GM23338 (cell line): ENCODE measurements at regions not wholly inside any gene's neighbourhood (a gene's known extent, or its start where the extent isn't known, plus 50 kb on each side); places are given as distances from the start of the nearest gene placed in this dataset.

ENCODE experiments used
- ATAC-seq: fragments of 200-7000 bp; cut with Tn5 transposase; 3 replicates; pipeline ENCODE4 v1.9.1; 2020
- DNase-seq: peaks from one replicate; pipeline ENCODE4 v3.0.0-alpha.2; 2015; ENCODE audit warnings: low spot score
- H2AFZ ChIP-seq: fragments of 200-600 bp; sonication (generic); 2 replicates; pipeline ENCODE4 v1.8.0; 2016; ENCODE audit warnings: antibody characterized with exemption, mild to moderate bottlenecking, moderate library complexity
- H3F3A ChIP-seq: fragments of 200-600 bp; sonication (generic); replicated peaks from 2 replicates; pipeline ENCODE4 v1.8.0; 2017; ENCODE audit warnings: antibody characterized with exemption, mixed run types, low read depth
- H3K27ac ChIP-seq: fragments of 200-600 bp; sonication (generic); 2 replicates; pipeline ENCODE4 v1.6.1; 2016; ENCODE audit warnings: low read depth
- H3K27me3 ChIP-seq: fragments of 200-600 bp; sonication (generic); 2 replicates; pipeline ENCODE4 v1.8.0; 2016; ENCODE audit warnings: mild to moderate bottlenecking, mixed run types, moderate library complexity; ENCODE audit not compliant: insufficient read depth
- H3K36me3 ChIP-seq: fragments of 200-600 bp; sonication (generic); 2 replicates; pipeline ENCODE4 v1.8.0; 2016; ENCODE audit warnings: mild to moderate bottlenecking; ENCODE audit not compliant: insufficient read depth
- H3K4me1 ChIP-seq: fragments of 200-600 bp; sonication (generic); 2 replicates; pipeline ENCODE4 v1.8.0; 2016; ENCODE audit warnings: mild to moderate bottlenecking, moderate library complexity; ENCODE audit not compliant: insufficient read depth
- H3K4me2 ChIP-seq: fragments of 200-600 bp; sonication (generic); 2 replicates; pipeline ENCODE4 v1.7.1; 2017; ENCODE audit warnings: mixed run types
- H3K4me3 ChIP-seq: fragments of 200-600 bp; sonication (generic); 2 replicates; pipeline ENCODE4 v1.6.1; 2016; ENCODE audit warnings: mixed run types
- H3K79me2 ChIP-seq: fragments of 200-600 bp; sonication (generic); replicated peaks from 2 replicates; pipeline ENCODE4 v1.8.0; 2017; ENCODE audit warnings: mild to moderate bottlenecking; ENCODE audit not compliant: insufficient read depth
- H3K9me2 ChIP-seq: fragments of 200-600 bp; sonication (generic); 2 replicates; pipeline ENCODE4 v1.8.0; 2017; ENCODE audit not compliant: insufficient read depth
- H4K20me1 ChIP-seq: fragments of 200-600 bp; sonication (generic); replicated peaks from 2 replicates; pipeline ENCODE4 v1.8.0; 2017; ENCODE audit warnings: mild to moderate bottlenecking; ENCODE audit not compliant: insufficient read depth
- H3K27ac Mint-ChIP-seq: 2 replicates; pipeline ENCODE4 v1.8.0; 2020; ENCODE audit warnings: inconsistent platforms, mild to moderate bottlenecking, moderate library complexity, mixed read lengths
- H3K27me3 Mint-ChIP-seq: 3 replicates; pipeline ENCODE4 v1.8.0; 2022; ENCODE audit warnings: low read depth, mild to moderate bottlenecking, moderate library complexity, mixed read lengths, inconsistent platforms; ENCODE audit not compliant: insufficient read depth, poor library complexity
- H3K36me3 Mint-ChIP-seq: 3 replicates; pipeline ENCODE4 v1.8.0; 2021; ENCODE audit warnings: low read depth, mild to moderate bottlenecking, inconsistent platforms, moderate library complexity, mixed read lengths
- H3K4me1 Mint-ChIP-seq: 3 replicates; pipeline ENCODE4 v1.8.0; 2020; ENCODE audit warnings: mild to moderate bottlenecking, inconsistent platforms, mixed read lengths
- H3K4me3 Mint-ChIP-seq: 3 replicates; pipeline ENCODE4 v1.8.0; 2021; ENCODE audit warnings: moderate library complexity, mild to moderate bottlenecking, inconsistent platforms, mixed read lengths
- H3K9me3 Mint-ChIP-seq: 3 replicates; pipeline ENCODE4 v1.8.0; 2020; ENCODE audit warnings: moderate library complexity, mild to moderate bottlenecking, inconsistent platforms, mixed read lengths
- CREB1 ChIP-seq: fragments of 250-450 bp; sonication (Bioruptor Pico); IDR thresholded peaks from 2 replicates; pipeline ENCODE4 v1.5.0; 2020; ENCODE audit warnings: low read depth, mild to moderate bottlenecking, moderate library complexity
- EZH2 ChIP-seq: fragments of 200-600 bp; sonication (generic); IDR thresholded peaks from one replicate; pipeline ENCODE4 v1.8.0; 2017; ENCODE audit warnings: antibody characterized with exemption, mild to moderate bottlenecking, low read depth; ENCODE audit not compliant: unreplicated experiment
- EZH2phosphoT487 ChIP-seq: fragments of 200-600 bp; sonication (generic); IDR thresholded peaks from one replicate; pipeline ENCODE4 v1.8.1; 2018; ENCODE audit warnings: antibody characterized with exemption; ENCODE audit not compliant: unreplicated experiment
- JUNB ChIP-seq: IDR thresholded peaks from one replicate; pipeline ENCODE4 v1.6.1; 2016; ENCODE audit warnings: antibody characterized with exemption; ENCODE audit not compliant: unreplicated experiment
- POLR2AphosphoS5 ChIP-seq: IDR thresholded peaks from 2 replicates; pipeline ENCODE4 v1.6.1; 2016; ENCODE audit warnings: antibody characterized with exemption, low read depth
- ZNF114 ChIP-seq: fragments of 250-450 bp; sonication (Bioruptor Pico); IDR thresholded peaks from 2 replicates; pipeline ENCODE4 v1.5.0; 2020; ENCODE audit warnings: mild to moderate bottlenecking, moderate library complexity
- ZNF331 ChIP-seq: fragments of 250-450 bp; sonication (Bioruptor Pico); IDR thresholded peaks from 2 replicates; pipeline ENCODE4 v1.5.0; 2020; ENCODE audit warnings: low read depth, mild to moderate bottlenecking, moderate library complexity
- TF ChIP-seq, protein P1 (sequence below): IDR thresholded peaks from 2 replicates; pipeline ENCODE4 v1.6.1; 2016; ENCODE audit warnings: antibody characterized with exemption
- TF ChIP-seq, protein P2 (sequence below): IDR thresholded peaks from one replicate; pipeline ENCODE4 v1.6.1; 2018; ENCODE audit warnings: antibody characterized with exemption; ENCODE audit not compliant: unreplicated experiment
- TF ChIP-seq, protein P3 (sequence below), 2 experiments: fragments of 200-600 bp in 1 of 2; sonication (generic) in 1 of 2; conservative IDR thresholded peaks; 2 replicates each; pipeline versions ENCODE4 v1.5.1 to v1.6.1; 2016 to 2017; ENCODE audit warnings: antibody characterized with exemption in 2 of 2, low read depth in 2 of 2, mild to moderate bottlenecking in 2 of 2, moderate library complexity in 1 of 2
- TF ChIP-seq, protein P4 (sequence below): fragments of 250-450 bp; sonication (Bioruptor Pico); IDR thresholded peaks from 2 replicates; pipeline ENCODE4 v1.5.0; 2020; ENCODE audit warnings: mild to moderate bottlenecking, moderate library complexity

DNA sequence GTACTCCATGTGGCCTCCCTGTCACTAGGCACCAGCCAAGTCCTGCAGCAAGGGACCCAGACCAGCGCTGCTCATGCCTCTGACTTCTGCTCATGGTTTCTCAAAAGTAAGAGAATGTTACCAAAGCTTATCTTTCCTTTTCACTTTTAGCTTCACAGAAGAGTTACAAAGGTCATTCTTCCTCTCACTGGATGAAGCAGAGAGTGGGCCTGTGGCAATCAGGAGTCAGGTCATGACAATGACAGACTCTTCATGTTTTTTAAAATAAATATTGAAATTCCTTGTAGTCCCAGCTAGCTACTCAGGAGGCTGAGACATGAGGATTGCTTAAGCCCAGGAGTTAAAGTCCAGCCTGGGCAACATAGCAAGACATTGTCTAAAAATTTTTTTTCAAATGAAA is 126.1 kb downstream of the OSR1 start (continued):
- no peak for TF ChIP-seq CREB1 (CRISPR knock-in tag)
- TF ChIP-seq, protein P1, sequence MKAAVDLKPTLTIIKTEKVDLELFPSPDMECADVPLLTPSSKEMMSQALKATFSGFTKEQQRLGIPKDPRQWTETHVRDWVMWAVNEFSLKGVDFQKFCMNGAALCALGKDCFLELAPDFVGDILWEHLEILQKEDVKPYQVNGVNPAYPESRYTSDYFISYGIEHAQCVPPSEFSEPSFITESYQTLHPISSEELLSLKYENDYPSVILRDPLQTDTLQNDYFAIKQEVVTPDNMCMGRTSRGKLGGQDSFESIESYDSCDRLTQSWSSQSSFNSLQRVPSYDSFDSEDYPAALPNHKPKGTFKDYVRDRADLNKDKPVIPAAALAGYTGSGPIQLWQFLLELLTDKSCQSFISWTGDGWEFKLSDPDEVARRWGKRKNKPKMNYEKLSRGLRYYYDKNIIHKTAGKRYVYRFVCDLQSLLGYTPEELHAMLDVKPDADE, result no peak
- TF ChIP-seq ZNF331 (CRISPR knock-in tag), result no peak
- no peak for TF ChIP-seq ZNF114 (CRISPR knock-in tag)

DNA sequence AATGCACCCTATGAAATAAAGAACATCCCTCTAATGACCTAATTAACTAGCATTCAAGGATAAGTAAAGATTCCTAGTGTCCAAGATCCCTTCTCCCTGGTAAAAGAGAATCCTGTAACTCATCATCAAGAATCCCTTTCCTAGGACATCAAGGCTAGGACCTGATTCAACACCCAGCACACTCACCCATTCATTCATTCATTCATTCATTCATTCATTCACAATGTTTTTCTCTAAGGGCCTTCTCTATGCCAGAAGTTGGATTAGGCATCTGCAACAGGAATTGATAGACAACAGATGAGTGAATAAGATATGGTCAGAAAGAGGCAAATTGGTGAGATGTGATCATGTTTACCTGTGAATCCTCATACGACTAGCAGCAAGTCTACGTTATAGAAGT is 126.8 kb downstream of the OSR1 start:
- no peaks in the 10 kb centered on the region for H3K36me3 Mint-ChIP-seq
- H3K4me1 Mint-ChIP-seq, result peaks cover 24% of the 10 kb centered on the region
- H3K27me3 Mint-ChIP-seq, result peaks cover 1% of the 10 kb centered on the region
- no peak for ATAC-seq
- Histone ChIP-seq H3K9me2 (no peaks in the 10 kb centered on the region; the same call in 1 of the 2 replicates), H3K4me1 (peaks cover 22% of the 10 kb centered on the region), H3K36me3 (no peaks in the 10 kb centered on the region; the same call in 1 of the 2 replicates), H3K27ac (no peak overlapping the region), H2AFZ (no peak overlapping the region), H3F3A (no peaks in the 10 kb centered on the region), H3K4me3 (no peak overlapping the region), H3K79me2 (no peaks in the 10 kb centered on the region), H3K27me3 (no peaks in the 10 kb centered on the region), H3K4me2 (no peak overlapping the region), H4K20me1 (no peaks in the 10 kb centered on the region)
- no peak for DNase-seq
- H3K27ac Mint-ChIP-seq, result no peak overlapping the region
- no peaks in the 10 kb centered on the region for H3K9me3 Mint-ChIP-seq
- H3K4me3 Mint-ChIP-seq, result no peak overlapping the region
- TF ChIP-seq POLR2AphosphoS5, result no peak
- no peak for TF ChIP-seq JUNB
- TF ChIP-seq, protein P2, sequence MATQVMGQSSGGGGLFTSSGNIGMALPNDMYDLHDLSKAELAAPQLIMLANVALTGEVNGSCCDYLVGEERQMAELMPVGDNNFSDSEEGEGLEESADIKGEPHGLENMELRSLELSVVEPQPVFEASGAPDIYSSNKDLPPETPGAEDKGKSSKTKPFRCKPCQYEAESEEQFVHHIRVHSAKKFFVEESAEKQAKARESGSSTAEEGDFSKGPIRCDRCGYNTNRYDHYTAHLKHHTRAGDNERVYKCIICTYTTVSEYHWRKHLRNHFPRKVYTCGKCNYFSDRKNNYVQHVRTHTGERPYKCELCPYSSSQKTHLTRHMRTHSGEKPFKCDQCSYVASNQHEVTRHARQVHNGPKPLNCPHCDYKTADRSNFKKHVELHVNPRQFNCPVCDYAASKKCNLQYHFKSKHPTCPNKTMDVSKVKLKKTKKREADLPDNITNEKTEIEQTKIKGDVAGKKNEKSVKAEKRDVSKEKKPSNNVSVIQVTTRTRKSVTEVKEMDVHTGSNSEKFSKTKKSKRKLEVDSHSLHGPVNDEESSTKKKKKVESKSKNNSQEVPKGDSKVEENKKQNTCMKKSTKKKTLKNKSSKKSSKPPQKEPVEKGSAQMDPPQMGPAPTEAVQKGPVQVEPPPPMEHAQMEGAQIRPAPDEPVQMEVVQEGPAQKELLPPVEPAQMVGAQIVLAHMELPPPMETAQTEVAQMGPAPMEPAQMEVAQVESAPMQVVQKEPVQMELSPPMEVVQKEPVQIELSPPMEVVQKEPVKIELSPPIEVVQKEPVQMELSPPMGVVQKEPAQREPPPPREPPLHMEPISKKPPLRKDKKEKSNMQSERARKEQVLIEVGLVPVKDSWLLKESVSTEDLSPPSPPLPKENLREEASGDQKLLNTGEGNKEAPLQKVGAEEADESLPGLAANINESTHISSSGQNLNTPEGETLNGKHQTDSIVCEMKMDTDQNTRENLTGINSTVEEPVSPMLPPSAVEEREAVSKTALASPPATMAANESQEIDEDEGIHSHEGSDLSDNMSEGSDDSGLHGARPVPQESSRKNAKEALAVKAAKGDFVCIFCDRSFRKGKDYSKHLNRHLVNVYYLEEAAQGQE, result no peak
- no peak for TF ChIP-seq EZH2phosphoT487
- TF ChIP-seq, protein P1, result no peak
- no peak for TF ChIP-seq ZNF114 (CRISPR knock-in tag)
- TF ChIP-seq, protein P3, sequence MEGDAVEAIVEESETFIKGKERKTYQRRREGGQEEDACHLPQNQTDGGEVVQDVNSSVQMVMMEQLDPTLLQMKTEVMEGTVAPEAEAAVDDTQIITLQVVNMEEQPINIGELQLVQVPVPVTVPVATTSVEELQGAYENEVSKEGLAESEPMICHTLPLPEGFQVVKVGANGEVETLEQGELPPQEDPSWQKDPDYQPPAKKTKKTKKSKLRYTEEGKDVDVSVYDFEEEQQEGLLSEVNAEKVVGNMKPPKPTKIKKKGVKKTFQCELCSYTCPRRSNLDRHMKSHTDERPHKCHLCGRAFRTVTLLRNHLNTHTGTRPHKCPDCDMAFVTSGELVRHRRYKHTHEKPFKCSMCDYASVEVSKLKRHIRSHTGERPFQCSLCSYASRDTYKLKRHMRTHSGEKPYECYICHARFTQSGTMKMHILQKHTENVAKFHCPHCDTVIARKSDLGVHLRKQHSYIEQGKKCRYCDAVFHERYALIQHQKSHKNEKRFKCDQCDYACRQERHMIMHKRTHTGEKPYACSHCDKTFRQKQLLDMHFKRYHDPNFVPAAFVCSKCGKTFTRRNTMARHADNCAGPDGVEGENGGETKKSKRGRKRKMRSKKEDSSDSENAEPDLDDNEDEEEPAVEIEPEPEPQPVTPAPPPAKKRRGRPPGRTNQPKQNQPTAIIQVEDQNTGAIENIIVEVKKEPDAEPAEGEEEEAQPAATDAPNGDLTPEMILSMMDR (conservative IDR thresholded peaks at IDR 0.05; ENCODE audit: low read depth in 2 of 2), result no peak
- TF ChIP-seq EZH2, result no peak
- TF ChIP-seq ZNF331 (CRISPR knock-in tag), result no peak
- TF ChIP-seq CREB1 (CRISPR knock-in tag), result no peak
- TF ChIP-seq, protein P4, sequence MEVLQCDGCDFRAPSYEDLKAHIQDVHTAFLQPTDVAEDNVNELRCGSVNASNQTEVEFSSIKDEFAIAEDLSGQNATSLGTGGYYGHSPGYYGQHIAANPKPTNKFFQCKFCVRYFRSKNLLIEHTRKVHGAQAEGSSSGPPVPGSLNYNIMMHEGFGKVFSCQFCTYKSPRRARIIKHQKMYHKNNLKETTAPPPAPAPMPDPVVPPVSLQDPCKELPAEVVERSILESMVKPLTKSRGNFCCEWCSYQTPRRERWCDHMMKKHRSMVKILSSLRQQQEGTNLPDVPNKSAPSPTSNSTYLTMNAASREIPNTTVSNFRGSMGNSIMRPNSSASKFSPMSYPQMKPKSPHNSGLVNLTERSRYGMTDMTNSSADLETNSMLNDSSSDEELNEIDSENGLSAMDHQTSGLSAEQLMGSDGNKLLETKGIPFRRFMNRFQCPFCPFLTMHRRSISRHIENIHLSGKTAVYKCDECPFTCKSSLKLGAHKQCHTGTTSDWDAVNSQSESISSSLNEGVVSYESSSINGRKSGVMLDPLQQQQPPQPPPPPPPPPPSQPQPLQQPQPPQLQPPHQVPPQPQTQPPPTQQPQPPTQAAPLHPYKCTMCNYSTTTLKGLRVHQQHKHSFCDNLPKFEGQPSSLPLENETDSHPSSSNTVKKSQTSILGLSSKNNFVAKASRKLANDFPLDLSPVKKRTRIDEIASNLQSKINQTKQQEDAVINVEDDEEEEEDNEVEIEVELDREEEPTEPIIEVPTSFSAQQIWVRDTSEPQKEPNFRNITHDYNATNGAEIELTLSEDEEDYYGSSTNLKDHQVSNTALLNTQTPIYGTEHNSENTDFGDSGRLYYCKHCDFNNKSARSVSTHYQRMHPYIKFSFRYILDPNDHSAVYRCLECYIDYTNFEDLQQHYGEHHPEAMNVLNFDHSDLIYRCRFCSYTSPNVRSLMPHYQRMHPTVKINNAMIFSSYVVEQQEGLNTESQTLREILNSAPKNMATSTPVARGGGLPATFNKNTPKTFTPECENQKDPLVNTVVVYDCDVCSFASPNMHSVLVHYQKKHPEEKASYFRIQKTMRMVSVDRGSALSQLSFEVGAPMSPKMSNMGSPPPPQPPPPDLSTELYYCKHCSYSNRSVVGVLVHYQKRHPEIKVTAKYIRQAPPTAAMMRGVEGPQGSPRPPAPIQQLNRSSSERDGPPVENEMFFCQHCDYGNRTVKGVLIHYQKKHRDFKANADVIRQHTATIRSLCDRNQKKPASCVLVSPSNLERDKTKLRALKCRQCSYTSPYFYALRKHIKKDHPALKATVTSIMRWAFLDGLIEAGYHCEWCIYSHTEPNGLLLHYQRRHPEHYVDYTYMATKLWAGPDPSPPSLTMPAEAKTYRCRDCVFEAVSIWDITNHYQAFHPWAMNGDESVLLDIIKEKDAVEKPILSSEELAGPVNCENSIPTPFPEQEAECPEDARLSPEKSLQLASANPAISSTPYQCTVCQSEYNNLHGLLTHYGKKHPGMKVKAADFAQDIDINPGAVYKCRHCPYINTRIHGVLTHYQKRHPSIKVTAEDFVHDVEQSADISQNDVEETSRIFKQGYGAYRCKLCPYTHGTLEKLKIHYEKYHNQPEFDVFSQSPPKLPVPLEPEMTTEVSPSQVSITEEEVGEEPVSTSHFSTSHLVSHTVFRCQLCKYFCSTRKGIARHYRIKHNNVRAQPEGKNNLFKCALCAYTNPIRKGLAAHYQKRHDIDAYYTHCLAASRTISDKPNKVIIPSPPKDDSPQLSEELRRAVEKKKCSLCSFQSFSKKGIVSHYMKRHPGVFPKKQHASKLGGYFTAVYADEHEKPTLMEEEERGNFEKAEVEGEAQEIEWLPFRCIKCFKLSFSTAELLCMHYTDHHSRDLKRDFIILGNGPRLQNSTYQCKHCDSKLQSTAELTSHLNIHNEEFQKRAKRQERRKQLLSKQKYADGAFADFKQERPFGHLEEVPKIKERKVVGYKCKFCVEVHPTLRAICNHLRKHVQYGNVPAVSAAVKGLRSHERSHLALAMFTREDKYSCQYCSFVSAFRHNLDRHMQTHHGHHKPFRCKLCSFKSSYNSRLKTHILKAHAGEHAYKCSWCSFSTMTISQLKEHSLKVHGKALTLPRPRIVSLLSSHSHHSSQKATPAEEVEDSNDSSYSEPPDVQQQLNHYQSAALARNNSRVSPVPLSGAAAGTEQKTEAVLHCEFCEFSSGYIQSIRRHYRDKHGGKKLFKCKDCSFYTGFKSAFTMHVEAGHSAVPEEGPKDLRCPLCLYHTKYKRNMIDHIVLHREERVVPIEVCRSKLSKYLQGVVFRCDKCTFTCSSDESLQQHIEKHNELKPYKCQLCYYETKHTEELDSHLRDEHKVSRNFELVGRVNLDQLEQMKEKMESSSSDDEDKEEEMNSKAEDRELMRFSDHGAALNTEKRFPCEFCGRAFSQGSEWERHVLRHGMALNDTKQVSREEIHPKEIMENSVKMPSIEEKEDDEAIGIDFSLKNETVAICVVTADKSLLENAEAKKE (CRISPR knock-in tag), result no peak
